HEK293 (cell line): ENCODE measurements at regions not wholly inside any gene's neighbourhood (a gene's known extent, or its start where the extent isn't known, plus 50 kb on each side); places are given as distances from the start of the nearest gene placed in this dataset.

Experiments used
- CTCF ChIP-seq: fragments of 450-650 bp; formaldehyde crosslinking; IDR thresholded peaks from 2 replicates; pipeline ENCODE4 v1.5.1; 2016; ENCODE audit warnings: missing biosample characterization, missing genetic modification characterization
- KLF10 ChIP-seq: fragments of 450-650 bp; IDR thresholded peaks from 2 replicates; pipeline ENCODE4 v1.5.1; 2018; ENCODE audit warnings: missing biosample characterization, mild to moderate bottlenecking, missing genetic modification characterization
- ZNF138 ChIP-seq: fragments of 450-650 bp; formaldehyde crosslinking; IDR thresholded peaks from 2 replicates; pipeline ENCODE4 v1.5.1; 2016; ENCODE audit warnings: missing biosample characterization, missing genetic modification characterization, borderline replicate concordance
- ZNF274 ChIP-seq, 2 experiments: fragments of 200-500 bp in 1 of 2; fragments of 450-650 bp in 1 of 2; sonication (Bioruptor generic) in 1 of 2; formaldehyde crosslinking in 1 of 2; IDR thresholded peaks; 2 replicates each; pipeline versions ENCODE4 v1.5.1 to v1.6.1; 2014 to 2016; ENCODE audit warnings: borderline replicate concordance in 1 of 2, inconsistent platforms in 1 of 2, low read length in 1 of 2, missing biosample characterization in 1 of 2, missing genetic modification characterization in 1 of 2
- ZNF302 ChIP-seq: fragments of 450-650 bp; formaldehyde crosslinking; IDR thresholded peaks from 2 replicates; pipeline ENCODE4 v1.5.1; 2016; ENCODE audit warnings: missing biosample characterization, missing genetic modification characterization, low read depth
- ZNF449 ChIP-seq: fragments of 450-650 bp; formaldehyde crosslinking; IDR thresholded peaks from 2 replicates; pipeline ENCODE4 v1.5.1; 2017; ENCODE audit warnings: missing biosample characterization, mild to moderate bottlenecking, missing genetic modification characterization, moderate library complexity

- no peak for TF ChIP-seq ZNF302 (tag by site-specific recombination)
- TF ChIP-seq CTCF (tag by site-specific recombination), result no peak
- no peak for TF ChIP-seq ZNF138 (tag by site-specific recombination)
- TF ChIP-seq ZNF449 (tag by site-specific recombination), result no peak
- TF ChIP-seq ZNF274 (IDR thresholded peaks at IDR 0.05; ENCODE audit: low read length), result no peak
- no peak for TF ChIP-seq ZNF274 (tag by site-specific recombination; IDR thresholded peaks at IDR 0.05; ENCODE audit: borderline replicate concordance)
- TF ChIP-seq KLF10 (tag by site-specific recombination), result no peak
Observed at GRCh38 chr12:19810213-19810612, 370.9 kb downstream of the AEBP2 start.
